NCI-H128 (cell line): ENCODE measurements at regions not wholly inside any gene's neighbourhood (a gene's known extent, or its start where the extent isn't known, plus 50 kb on each side); places are given as distances from the start of the nearest gene placed in this dataset.

ENCODE experiments used
- DNase-seq: peaks from one replicate; lab custom pipeline; 2025; ENCODE audit not compliant: unreplicated experiment; lab: John Stamatoyannopoulos, UW

GRCh38 chr12:127555071-127555470, 711.9 kb upstream of the TMEM132C start:
- no peak for DNase-seq

- DNase-seq = no peak
Measured at GRCh38 chr12:127556231-127556886, 710.6 kb upstream of the TMEM132C start.

- DNase-seq = no peak
Measured at GRCh38 chr12:127558361-127558760, 708.6 kb upstream of the TMEM132C start.

- DNase-seq = peak; percentile 77
Measured at GRCh38 chr12:127559349-127560040, 707.5 kb upstream of the TMEM132C start.

GRCh38 chr12:127560041-127560478, 706.9 kb upstream of the TMEM132C start:
- no peak for DNase-seq

- DNase-seq = no peak
Measured at GRCh38 chr12:127562816-127563215, 704.2 kb upstream of the TMEM132C start.

GRCh38 chr12:127565241-127565640, 701.7 kb upstream of the TMEM132C start:
- no peak for DNase-seq

- DNase-seq = no peak
Measured at GRCh38 chr12:127567531-127567930, 699.4 kb upstream of the TMEM132C start.

- DNase-seq = no peak
Measured at GRCh38 chr12:127570387-127570786, 696.6 kb upstream of the TMEM132C start.

- DNase-seq = no peak
Measured at GRCh38 chr12:127570793-127571360, 696.1 kb upstream of the TMEM132C start.

GRCh38 chr12:127571578-127571977, 695.4 kb upstream of the TMEM132C start:
- DNase-seq = no peak

GRCh38 chr12:127579446-127579845, 687.5 kb upstream of the TMEM132C start:
- DNase-seq = no peak

GRCh38 chr12:127582074-127582473, 684.9 kb upstream of the TMEM132C start:
- DNase-seq = no peak

GRCh38 chr12:127583041-127583440, 683.9 kb upstream of the TMEM132C start:
- DNase-seq = no peak

- DNase-seq = no peak
Measured at GRCh38 chr12:127588249-127588648, 678.7 kb upstream of the TMEM132C start.

GRCh38 chr12:127589541-127589940, 677.4 kb upstream of the TMEM132C start:
- no peak for DNase-seq

GRCh38 chr12:127590868-127591267, 676.1 kb upstream of the TMEM132C start:
- no peak for DNase-seq

GRCh38 chr12:127592245-127592644, 674.7 kb upstream of the TMEM132C start:
- no peak for DNase-seq

GRCh38 chr12:127594351-127594970, 672.5 kb upstream of the TMEM132C start:
- no peak for DNase-seq

- no peak for DNase-seq
Measured at GRCh38 chr12:127595506-127595905, 671.5 kb upstream of the TMEM132C start.

GRCh38 chr12:127596891-127597290, 670.1 kb upstream of the TMEM132C start:
- DNase-seq = no peak

GRCh38 chr12:127599436-127599835, 667.5 kb upstream of the TMEM132C start:
- DNase-seq = no peak
